HL-60 (cell line): ENCODE measurements at regions not wholly inside any gene's neighbourhood (a gene's known extent, or its start where the extent isn't known, plus 50 kb on each side); places are given as distances from the start of the nearest gene placed in this dataset.

ENCODE experiments used
- CTCF ChIP-seq: IDR thresholded peaks from one replicate; pipeline ENCODE4 v1.5.1; 2011; ENCODE audit warnings: low read length, control low read depth, inconsistent platforms; ENCODE audit not compliant: insufficient read depth
- GABPA ChIP-seq: IDR thresholded peaks from 2 replicates; pipeline ENCODE4 v1.6.1; 2012; ENCODE audit warnings: low read depth
- POLR2AphosphoS5 ChIP-seq: IDR thresholded peaks from 2 replicates; pipeline ENCODE4 v1.6.1; 2012; ENCODE audit warnings: low read depth
- REST ChIP-seq: IDR thresholded peaks from 2 replicates; pipeline ENCODE4 v1.6.1; 2012; ENCODE audit warnings: low read depth; ENCODE audit not compliant: insufficient replicate concordance
- SPI1 ChIP-seq: IDR thresholded peaks from 2 replicates; pipeline ENCODE4 v1.6.1; 2012; ENCODE audit warnings: low read depth, mild to moderate bottlenecking, borderline replicate concordance

- TF ChIP-seq CTCF (no peak), POLR2AphosphoS5 (no peak), REST (no peak), GABPA (no peak), SPI1 (no peak)
Observed at GRCh38 chr4:55010550-55010949, 114.8 kb downstream of the KDR start.
